Astrocyte (in vitro differentiated cells and primary cell): ENCODE measurements at regions not wholly inside any gene's neighbourhood (a gene's known extent, or its start where the extent isn't known, plus 50 kb on each side); places are given as distances from the start of the nearest gene placed in this dataset.

ENCODE experiments used
- EZH2 ChIP-seq: IDR thresholded peaks from 2 replicates; pipeline ENCODE4 v1.6.1; 2012; ENCODE audit warnings: mild to moderate bottlenecking, low read length, inconsistent platforms; ENCODE audit not compliant: insufficient read depth
- TF ChIP-seq, protein P1 (sequence below): IDR thresholded peaks from 2 replicates; pipeline ENCODE4 v1.5.1; 2011; ENCODE audit warnings: low read depth, mild to moderate bottlenecking, inconsistent platforms, low read length, moderate library complexity; ENCODE audit not compliant: insufficient read depth

DNA sequence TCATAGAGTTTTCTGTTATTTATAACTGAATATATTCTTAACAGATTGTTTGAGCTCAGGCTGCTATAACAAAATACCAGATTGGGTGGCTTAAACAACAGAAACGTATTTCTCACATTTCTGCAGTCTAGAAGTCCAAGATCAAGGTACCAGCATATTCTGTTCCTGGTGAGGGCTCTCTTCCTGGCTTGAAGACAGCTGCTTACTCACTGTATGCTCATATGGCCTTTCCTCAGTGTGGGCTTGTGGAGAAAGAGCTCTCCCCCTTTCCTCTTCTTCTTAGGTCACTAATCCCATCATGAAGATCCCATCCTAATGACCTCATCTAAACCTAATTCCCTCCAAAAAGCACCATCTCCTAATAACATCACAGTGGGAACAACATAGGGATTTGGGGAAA, 117.8 kb downstream of the RASGEF1B start:
- no peak for TF ChIP-seq EZH2
- TF ChIP-seq, protein P1, sequence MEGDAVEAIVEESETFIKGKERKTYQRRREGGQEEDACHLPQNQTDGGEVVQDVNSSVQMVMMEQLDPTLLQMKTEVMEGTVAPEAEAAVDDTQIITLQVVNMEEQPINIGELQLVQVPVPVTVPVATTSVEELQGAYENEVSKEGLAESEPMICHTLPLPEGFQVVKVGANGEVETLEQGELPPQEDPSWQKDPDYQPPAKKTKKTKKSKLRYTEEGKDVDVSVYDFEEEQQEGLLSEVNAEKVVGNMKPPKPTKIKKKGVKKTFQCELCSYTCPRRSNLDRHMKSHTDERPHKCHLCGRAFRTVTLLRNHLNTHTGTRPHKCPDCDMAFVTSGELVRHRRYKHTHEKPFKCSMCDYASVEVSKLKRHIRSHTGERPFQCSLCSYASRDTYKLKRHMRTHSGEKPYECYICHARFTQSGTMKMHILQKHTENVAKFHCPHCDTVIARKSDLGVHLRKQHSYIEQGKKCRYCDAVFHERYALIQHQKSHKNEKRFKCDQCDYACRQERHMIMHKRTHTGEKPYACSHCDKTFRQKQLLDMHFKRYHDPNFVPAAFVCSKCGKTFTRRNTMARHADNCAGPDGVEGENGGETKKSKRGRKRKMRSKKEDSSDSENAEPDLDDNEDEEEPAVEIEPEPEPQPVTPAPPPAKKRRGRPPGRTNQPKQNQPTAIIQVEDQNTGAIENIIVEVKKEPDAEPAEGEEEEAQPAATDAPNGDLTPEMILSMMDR = no peak
